IMR-90 (cell line): ENCODE measurements at regions not wholly inside any gene's neighbourhood (a gene's known extent, or its start where the extent isn't known, plus 50 kb on each side); places are given as distances from the start of the nearest gene placed in this dataset.

Experiments
- BHLHE40 ChIP-seq: fragments of 150-350 bp; IDR thresholded peaks from 2 replicates; pipeline ENCODE4 v1.6.1; 2016; ENCODE audit warnings: mild to moderate bottlenecking, low read depth, low read length
- CEBPB ChIP-seq: IDR thresholded peaks from 2 replicates; pipeline ENCODE4 v1.6.1; 2012; ENCODE audit warnings: low read depth, low read length, improper control_type of control experiment
- CTCF ChIP-seq: conservative IDR thresholded peaks from 2 replicates; pipeline ENCODE4 v1.5.1; 2012; ENCODE audit warnings: mild to moderate bottlenecking, low read depth, low read length, improper control_type of control experiment
- ELK1 ChIP-seq: fragments of 150-350 bp; IDR thresholded peaks from 2 replicates; pipeline ENCODE4 v1.6.1; 2016; ENCODE audit warnings: low read depth, mild to moderate bottlenecking, low read length, moderate library complexity, borderline replicate concordance
- FOS ChIP-seq: fragments of 150-350 bp; IDR thresholded peaks from 2 replicates; pipeline ENCODE4 v1.6.1; 2016; ENCODE audit warnings: low read depth, low read length
- MAFK ChIP-seq: IDR thresholded peaks from 2 replicates; pipeline ENCODE4 v1.6.1; 2012; ENCODE audit warnings: low read depth, low read length, improper control_type of control experiment
- MAZ ChIP-seq: IDR thresholded peaks from 2 replicates; pipeline ENCODE4 v1.6.1; 2012; ENCODE audit warnings: low read depth, mild to moderate bottlenecking, low read length, improper control_type of control experiment, moderate library complexity, borderline replicate concordance
- MXI1 ChIP-seq: IDR thresholded peaks from 2 replicates; pipeline ENCODE4 v1.6.1; 2012; ENCODE audit warnings: low read depth, mild to moderate bottlenecking, low read length, moderate library complexity, borderline replicate concordance
- NFE2L2 ChIP-seq: fragments of 150-350 bp; IDR thresholded peaks from 2 replicates; pipeline ENCODE4 v1.6.1; 2016; ENCODE audit warnings: low read depth, mild to moderate bottlenecking, low read length
- POLR2A ChIP-seq: IDR thresholded peaks from 2 replicates; pipeline ENCODE4 v1.6.1; 2012; ENCODE audit warnings: mild to moderate bottlenecking, low read depth, low read length
- RAD21 ChIP-seq: IDR thresholded peaks from 2 replicates; pipeline ENCODE4 v1.6.1; 2012; ENCODE audit warnings: low read length, improper control_type of control experiment
- RCOR1 ChIP-seq: IDR thresholded peaks from 2 replicates; pipeline ENCODE4 v1.6.1; 2012; ENCODE audit warnings: mild to moderate bottlenecking, low read length, improper control_type of control experiment; ENCODE audit not compliant: insufficient replicate concordance
- SMC3 ChIP-seq: fragments of 150-350 bp; IDR thresholded peaks from 2 replicates; pipeline ENCODE4 v1.6.1; 2016; ENCODE audit warnings: low read depth, mild to moderate bottlenecking, antibody characterized with exemption, low read length, moderate library complexity
- USF2 ChIP-seq: fragments of 150-350 bp; IDR thresholded peaks from 2 replicates; pipeline ENCODE4 v1.6.1; 2017; ENCODE audit warnings: mild to moderate bottlenecking, antibody characterized with exemption, low read length, low read depth

DNA sequence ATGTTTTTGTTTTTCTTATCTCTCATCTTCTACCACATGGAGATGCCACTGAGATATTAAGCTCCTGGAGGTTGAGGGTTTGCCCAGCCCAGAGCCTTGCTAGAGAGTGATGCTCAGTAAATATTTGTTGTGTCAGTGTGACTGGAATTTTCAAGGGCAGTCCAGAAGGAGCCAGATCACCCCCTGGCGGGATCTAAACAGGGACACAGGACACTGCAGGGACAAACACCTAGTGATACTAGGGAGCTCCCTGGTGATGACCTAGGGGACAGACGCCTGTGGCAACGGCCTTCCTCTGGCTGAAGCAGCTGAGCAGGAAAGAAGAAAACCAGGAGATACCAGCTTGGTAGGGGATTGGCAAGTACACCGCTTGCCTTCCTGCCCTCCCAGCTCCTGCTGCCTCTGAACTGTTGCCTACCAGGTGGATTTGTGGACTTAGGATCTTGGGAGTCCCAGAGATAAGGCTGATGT is 714.4 kb upstream of the TBX3 start:
- TF ChIP-seq CTCF (0 out of 2 replicates have a peak, but pooled peaks have one; percentile 5), CEBPB (no peak), MAZ (no peak), USF2 (no peak), POLR2A (no peak), SMC3 (no peak), MAFK (no peak), RAD21 (no peak), ELK1 (no peak), NFE2L2 (no peak), RCOR1 (no peak), FOS (no peak), MXI1 (no peak), BHLHE40 (no peak)
